Panc1 (cell line): ENCODE measurements at regions not wholly inside any gene's neighbourhood (a gene's known extent, or its start where the extent isn't known, plus 50 kb on each side); places are given as distances from the start of the nearest gene placed in this dataset.

ENCODE experiments used
- ATAC-seq: fragments of 200-7000 bp; cut with Tn5 transposase; 2 replicates; pipeline ENCODE4 v1.9.1; 2020; ENCODE audit warnings: mild to moderate bottlenecking, moderate library complexity
- BruUV-seq: library from RNA; stranded (reverse); fragments of 400-500 nt; replicated peaks from 2 replicates; lab custom pipeline; 2021; lab: Mats Ljungman, UMichigan
- CTCF ChIA-PET: fragments of 300-600 bp; sonication (Branson Sonifier 250); formaldehyde crosslinking; loops from one replicate; lab custom pipeline; 2022; ENCODE audit warnings: antibody characterized with exemption; lab: Charles Lee
- POLR2A ChIA-PET: fragments of 300-600 bp; sonication (Branson Sonifier 250); formaldehyde crosslinking; loops from one replicate; lab custom pipeline; 2022; ENCODE audit warnings: antibody characterized with exemption; lab: Charles Lee
- DNase-seq: peaks from one replicate; pipeline ENCODE4 v3.0.0-alpha.2; 2010; ENCODE audit warnings: low read depth, low spot score
- H3K27ac ChIP-seq: 2 replicates; pipeline ENCODE4 v1.5.1; 2011; ENCODE audit warnings: mild to moderate bottlenecking, low read length, inconsistent platforms
- H3K27me3 ChIP-seq: fragments of 200-500 bp; sonication (Bioruptor generic); 2 replicates; pipeline ENCODE4 v1.6.0; 2014; ENCODE audit warnings: low read length, inconsistent platforms; ENCODE audit not compliant: control insufficient read depth, insufficient read depth
- H3K36me3 ChIP-seq: fragments of 200-500 bp; sonication (Bioruptor generic); 2 replicates; pipeline ENCODE4 v1.5.1; 2014; ENCODE audit warnings: inconsistent platforms, mild to moderate bottlenecking, low read length, moderate library complexity; ENCODE audit not compliant: control insufficient read depth, insufficient read depth
- H3K4me1 ChIP-seq: 2 replicates; pipeline ENCODE4 v1.5.1; 2011; ENCODE audit warnings: inconsistent platforms, mild to moderate bottlenecking, low read length, moderate library complexity; ENCODE audit not compliant: control insufficient read depth, insufficient read depth
- H3K4me3 ChIP-seq, 2 experiments: 2 replicates each; pipeline ENCODE4 v1.5.1; 2011 to 2012; ENCODE audit warnings: low read depth in 2 of 2, low read length in 2 of 2, mild to moderate bottlenecking in 2 of 2, inconsistent platforms in 1 of 2, moderate library complexity in 1 of 2
- H3K9me3 ChIP-seq: fragments of 200-500 bp; sonication (Bioruptor generic); 2 replicates; pipeline ENCODE4 v1.5.1; 2014; ENCODE audit warnings: low read depth, mild to moderate bottlenecking, inconsistent platforms, low read length, moderate library complexity; ENCODE audit not compliant: control insufficient read depth, insufficient read depth
- POLR2AphosphoS5 ChIP-seq: IDR thresholded peaks from 2 replicates; pipeline ENCODE4 v1.6.1; 2012; ENCODE audit warnings: mild to moderate bottlenecking, low read depth, low read length, moderate library complexity
- SIN3A ChIP-seq: IDR thresholded peaks from 2 replicates; pipeline ENCODE4 v1.6.1; 2012; ENCODE audit warnings: low read depth, mild to moderate bottlenecking, low read length, moderate library complexity, borderline replicate concordance; ENCODE audit not compliant: insufficient read depth
- TCF7L2 ChIP-seq: IDR thresholded peaks from 2 replicates; pipeline ENCODE4 v1.6.1; 2011; ENCODE audit warnings: mild to moderate bottlenecking, low read depth, low read length, inconsistent platforms
- in situ Hi-C: cut with HindIII; loops from 2 replicates; pipeline ENCODE4 v1.10.0; 2016; ENCODE audit warnings: low sequenced_read_pairs, low pct_unique_long_range_greater_than_20kb
- intact Hi-C: fragments of 100-400 bp; cut with micrococcal nuclease; formaldehyde crosslinking; loops from one replicate; pipeline ENCODE4 v1.10.0; 2022; ENCODE audit not compliant: unreplicated experiment
- TF ChIP-seq, protein P1 (sequence below), 2 experiments: IDR thresholded peaks; 2 replicates each; pipeline ENCODE4 v1.6.1; 2011 to 2012; ENCODE audit warnings: low read depth in 2 of 2, control low read depth in 1 of 2, low read length in 1 of 2, mild to moderate bottlenecking in 1 of 2, moderate library complexity in 1 of 2; ENCODE audit not compliant: insufficient read depth in 1 of 2
- TF ChIP-seq, protein P2 (sequence below): fragments of 450-650 bp; IDR thresholded peaks from 2 replicates; pipeline ENCODE4 v1.5.1; 2017; ENCODE audit warnings: mild to moderate bottlenecking

DNA sequence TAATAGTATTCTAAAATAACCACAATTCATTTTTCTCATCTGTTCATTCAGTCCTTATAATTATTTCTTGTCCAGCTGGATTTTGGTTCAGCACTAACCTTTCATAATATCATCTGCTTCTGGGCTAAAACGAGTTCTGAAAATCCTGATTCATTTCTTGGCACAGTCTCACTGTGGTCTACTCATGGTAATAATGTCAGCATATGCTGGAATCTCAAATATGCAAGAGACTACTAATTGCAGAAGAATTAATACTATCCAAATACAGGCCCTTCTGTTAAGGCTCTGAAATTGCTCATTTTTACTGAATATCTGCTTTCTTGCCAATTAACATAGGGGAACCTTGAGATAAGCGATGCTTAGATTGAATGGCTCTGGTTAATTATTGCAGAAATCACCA is 597.1 kb downstream of the RPL10L start:
- DNase-seq (no peak), ATAC-seq (no peak)
- BruUV-seq = no TSS peak
- H3K27ac ChIP-seq = no peak overlapping the region
- TF ChIP-seq POLR2AphosphoS5 (no peak), SIN3A (no peak), TCF7L2 (no peak)
- TF ChIP-seq, protein P1, sequence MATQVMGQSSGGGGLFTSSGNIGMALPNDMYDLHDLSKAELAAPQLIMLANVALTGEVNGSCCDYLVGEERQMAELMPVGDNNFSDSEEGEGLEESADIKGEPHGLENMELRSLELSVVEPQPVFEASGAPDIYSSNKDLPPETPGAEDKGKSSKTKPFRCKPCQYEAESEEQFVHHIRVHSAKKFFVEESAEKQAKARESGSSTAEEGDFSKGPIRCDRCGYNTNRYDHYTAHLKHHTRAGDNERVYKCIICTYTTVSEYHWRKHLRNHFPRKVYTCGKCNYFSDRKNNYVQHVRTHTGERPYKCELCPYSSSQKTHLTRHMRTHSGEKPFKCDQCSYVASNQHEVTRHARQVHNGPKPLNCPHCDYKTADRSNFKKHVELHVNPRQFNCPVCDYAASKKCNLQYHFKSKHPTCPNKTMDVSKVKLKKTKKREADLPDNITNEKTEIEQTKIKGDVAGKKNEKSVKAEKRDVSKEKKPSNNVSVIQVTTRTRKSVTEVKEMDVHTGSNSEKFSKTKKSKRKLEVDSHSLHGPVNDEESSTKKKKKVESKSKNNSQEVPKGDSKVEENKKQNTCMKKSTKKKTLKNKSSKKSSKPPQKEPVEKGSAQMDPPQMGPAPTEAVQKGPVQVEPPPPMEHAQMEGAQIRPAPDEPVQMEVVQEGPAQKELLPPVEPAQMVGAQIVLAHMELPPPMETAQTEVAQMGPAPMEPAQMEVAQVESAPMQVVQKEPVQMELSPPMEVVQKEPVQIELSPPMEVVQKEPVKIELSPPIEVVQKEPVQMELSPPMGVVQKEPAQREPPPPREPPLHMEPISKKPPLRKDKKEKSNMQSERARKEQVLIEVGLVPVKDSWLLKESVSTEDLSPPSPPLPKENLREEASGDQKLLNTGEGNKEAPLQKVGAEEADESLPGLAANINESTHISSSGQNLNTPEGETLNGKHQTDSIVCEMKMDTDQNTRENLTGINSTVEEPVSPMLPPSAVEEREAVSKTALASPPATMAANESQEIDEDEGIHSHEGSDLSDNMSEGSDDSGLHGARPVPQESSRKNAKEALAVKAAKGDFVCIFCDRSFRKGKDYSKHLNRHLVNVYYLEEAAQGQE (IDR thresholded peaks at IDR 0.05; ENCODE audit: insufficient read depth in 1 of 2, low read depth in 2 of 2, low read length in 1 of 2) = no peak
- TF ChIP-seq, protein P2, sequence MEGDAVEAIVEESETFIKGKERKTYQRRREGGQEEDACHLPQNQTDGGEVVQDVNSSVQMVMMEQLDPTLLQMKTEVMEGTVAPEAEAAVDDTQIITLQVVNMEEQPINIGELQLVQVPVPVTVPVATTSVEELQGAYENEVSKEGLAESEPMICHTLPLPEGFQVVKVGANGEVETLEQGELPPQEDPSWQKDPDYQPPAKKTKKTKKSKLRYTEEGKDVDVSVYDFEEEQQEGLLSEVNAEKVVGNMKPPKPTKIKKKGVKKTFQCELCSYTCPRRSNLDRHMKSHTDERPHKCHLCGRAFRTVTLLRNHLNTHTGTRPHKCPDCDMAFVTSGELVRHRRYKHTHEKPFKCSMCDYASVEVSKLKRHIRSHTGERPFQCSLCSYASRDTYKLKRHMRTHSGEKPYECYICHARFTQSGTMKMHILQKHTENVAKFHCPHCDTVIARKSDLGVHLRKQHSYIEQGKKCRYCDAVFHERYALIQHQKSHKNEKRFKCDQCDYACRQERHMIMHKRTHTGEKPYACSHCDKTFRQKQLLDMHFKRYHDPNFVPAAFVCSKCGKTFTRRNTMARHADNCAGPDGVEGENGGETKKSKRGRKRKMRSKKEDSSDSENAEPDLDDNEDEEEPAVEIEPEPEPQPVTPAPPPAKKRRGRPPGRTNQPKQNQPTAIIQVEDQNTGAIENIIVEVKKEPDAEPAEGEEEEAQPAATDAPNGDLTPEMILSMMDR = no peak
- no peak overlapping the region for H3K4me3 ChIP-seq
- ChIA-PET POLR2A (no interaction called here), CTCF (no interaction called here)
- no peaks in the 10 kb centered on the region for H3K36me3 ChIP-seq
- intact Hi-C loops = no loop called here
- no peaks in the 10 kb centered on the region for H3K9me3 ChIP-seq
- in situ Hi-C loops = no loop called here
- H3K27me3 ChIP-seq = no peaks in the 10 kb centered on the region
- H3K4me1 ChIP-seq = no peaks in the 10 kb centered on the region

DNA sequence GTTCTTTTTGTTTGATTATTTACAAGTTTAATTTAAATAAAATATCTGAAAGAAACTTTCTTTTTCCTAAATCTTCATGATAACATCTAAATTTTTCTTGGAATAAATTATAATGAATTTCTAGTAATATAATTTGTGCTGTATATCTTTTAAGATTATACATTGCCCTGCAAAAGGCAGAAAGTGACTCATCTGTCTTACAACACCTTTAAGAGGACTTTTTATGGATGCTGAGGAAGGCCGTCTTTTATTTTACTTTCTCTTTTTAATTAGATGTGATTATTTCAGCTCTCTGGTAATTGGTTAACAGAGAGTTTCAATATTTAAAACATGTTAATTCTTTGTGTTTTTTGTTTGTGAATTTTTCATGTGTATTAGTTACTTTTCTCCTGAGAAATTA is 598.4 kb downstream of the RPL10L start:
- in situ Hi-C loops (no loop called here), intact Hi-C loops (no loop called here)
- ATAC-seq = no peak
- BruUV-seq = no TSS peak
- ChIA-PET CTCF (no interaction called here), POLR2A (no interaction called here)
- no peaks in the 10 kb centered on the region for H3K9me3 ChIP-seq
- no peak overlapping the region for H3K27ac ChIP-seq
- H3K4me3 ChIP-seq = no peak overlapping the region
- H3K27me3 ChIP-seq = no peaks in the 10 kb centered on the region
- no peaks in the 10 kb centered on the region for H3K36me3 ChIP-seq
- no peak for TF ChIP-seq TCF7L2
- no peak for TF ChIP-seq POLR2AphosphoS5
- no peak for TF ChIP-seq SIN3A
- TF ChIP-seq, protein P1 (IDR thresholded peaks at IDR 0.05; ENCODE audit: insufficient read depth in 1 of 2, low read depth in 2 of 2, low read length in 1 of 2) = no peak
- TF ChIP-seq, protein P2 = no peak
- no peaks in the 10 kb centered on the region for H3K4me1 ChIP-seq
- DNase-seq = no peak
